A673 (cell line): ENCODE measurements at regions not wholly inside any gene's neighbourhood (a gene's known extent, or its start where the extent isn't known, plus 50 kb on each side); places are given as distances from the start of the nearest gene placed in this dataset.

Experiments used
- BruUV-seq: library from RNA; stranded (reverse); fragments of 400-500 nt; replicated peaks from 2 replicates; lab custom pipeline; 2021; lab: Mats Ljungman, UMichigan
- CTCF ChIA-PET: fragments of 300-600 bp; sonication (Branson Sonifier 250); formaldehyde crosslinking; loops from one replicate; lab custom pipeline; 2022; ENCODE audit warnings: antibody characterized with exemption; lab: Charles Lee
- POLR2A ChIA-PET: fragments of 300-600 bp; sonication (Branson Sonifier 250); formaldehyde crosslinking; loops from one replicate; lab custom pipeline; 2022; ENCODE audit warnings: antibody characterized with exemption; ENCODE audit not compliant: low non-redundant PET; lab: Charles Lee
- DNase-seq: peaks from one replicate; pipeline ENCODE4 v3.0.0-alpha.2; 2015; ENCODE audit warnings: low spot score
- H3K27ac ChIP-seq: fragments of 200-600 bp; sonication (generic); 2 replicates; pipeline ENCODE4 v1.5.1; 2016; ENCODE audit warnings: mixed run types, low read depth, mild to moderate bottlenecking, mixed read lengths, antibody characterized with exemption, low read length; ENCODE audit not compliant: poor library complexity, severe bottlenecking
- H3K27me3 ChIP-seq: fragments of 200-600 bp; sonication (generic); replicated peaks from 2 replicates; pipeline ENCODE4 v1.6.1; 2017; ENCODE audit warnings: mixed run types, low read depth, mild to moderate bottlenecking, mixed read lengths, antibody characterized with exemption, low read length; ENCODE audit not compliant: insufficient read depth, poor library complexity
- H3K36me3 ChIP-seq: fragments of 200-600 bp; sonication (generic); 2 replicates; pipeline ENCODE4 v1.6.1; 2016; ENCODE audit warnings: mixed run types, mild to moderate bottlenecking, mixed read lengths, antibody characterized with exemption, low read length; ENCODE audit not compliant: insufficient read depth, poor library complexity, severe bottlenecking
- H3K4me1 ChIP-seq: fragments of 200-600 bp; sonication (generic); 2 replicates; pipeline ENCODE4 v1.6.1; 2017; ENCODE audit warnings: mixed run types, mild to moderate bottlenecking, mixed read lengths, antibody characterized with exemption, low read length; ENCODE audit not compliant: insufficient read depth, poor library complexity, severe bottlenecking
- H3K4me3 ChIP-seq: fragments of 200-600 bp; sonication (generic); 2 replicates; pipeline ENCODE4 v1.5.1; 2016; ENCODE audit warnings: low read depth, mixed run types, mild to moderate bottlenecking, mixed read lengths, low read length; ENCODE audit not compliant: poor library complexity, severe bottlenecking
- H3K9me3 ChIP-seq: fragments of 200-600 bp; sonication (generic); 2 replicates; pipeline ENCODE4 v1.6.1; 2016; ENCODE audit warnings: mixed run types, low read depth, mild to moderate bottlenecking, mixed read lengths, antibody characterized with exemption, low read length; ENCODE audit not compliant: poor library complexity, severe bottlenecking
- EZH2 ChIP-seq: fragments of 200-600 bp; sonication (generic); IDR thresholded peaks from 2 replicates; pipeline ENCODE4 v1.6.1; 2017; ENCODE audit warnings: borderline replicate concordance, low read depth, mild to moderate bottlenecking, mixed read lengths, antibody characterized with exemption, low read length; ENCODE audit not compliant: poor library complexity, severe bottlenecking
- intact Hi-C: fragments of 100-400 bp; cut with micrococcal nuclease; formaldehyde crosslinking; loops from one replicate; pipeline ENCODE4 v1.10.0; 2022; ENCODE audit not compliant: unreplicated experiment
- TF ChIP-seq, protein P1 (sequence below): fragments of 300-800, 200-600 bp; sonication (generic); conservative IDR thresholded peaks from 2 replicates; pipeline ENCODE4 v1.5.1; 2017; ENCODE audit warnings: low read depth, mild to moderate bottlenecking, antibody characterized with exemption, low read length, moderate library complexity, mixed read lengths

- POLR2A ChIA-PET: no interaction called here
- CTCF ChIA-PET: no interaction called here
Observed at GRCh38 chr17:34493917-34494316, 85.5 kb upstream of the TMEM132E start.

DNA sequence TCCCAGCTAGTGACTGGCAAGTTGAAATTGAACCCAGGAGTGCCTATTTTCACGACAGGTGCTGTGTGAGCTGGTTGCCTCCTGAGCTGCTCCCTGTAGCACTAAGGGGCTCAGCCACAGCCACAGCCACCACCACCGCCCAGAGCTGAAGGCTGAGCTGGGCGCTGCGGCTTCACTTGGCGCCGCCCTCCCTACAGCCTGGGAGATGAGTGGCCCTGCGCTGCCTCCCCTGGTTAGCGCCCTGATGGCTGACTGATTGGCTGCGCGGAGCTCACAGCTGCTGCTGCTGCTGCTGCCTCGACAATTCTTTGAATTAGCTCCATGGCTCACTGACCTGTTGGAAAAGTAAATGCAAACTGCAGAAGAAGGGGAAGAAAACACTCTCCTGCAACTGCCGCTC, 91.8 kb upstream of the TMEM132E start:
- intact Hi-C loops: no loop called here
- ChIA-PET POLR2A (no interaction called here), CTCF (no interaction called here)
- Histone ChIP-seq H3K27me3 (peaks cover 6% of the 10 kb centered on the region), H3K36me3 (no peaks in the 10 kb centered on the region), H3K9me3 (no peaks in the 10 kb centered on the region), H3K4me1 (no peaks in the 10 kb centered on the region), H3K4me3 (no peak overlapping the region), H3K27ac (no peak overlapping the region)
- no peak for DNase-seq
- BruUV-seq: no TSS peak
- TF ChIP-seq EZH2: no peak
- TF ChIP-seq, protein P1, sequence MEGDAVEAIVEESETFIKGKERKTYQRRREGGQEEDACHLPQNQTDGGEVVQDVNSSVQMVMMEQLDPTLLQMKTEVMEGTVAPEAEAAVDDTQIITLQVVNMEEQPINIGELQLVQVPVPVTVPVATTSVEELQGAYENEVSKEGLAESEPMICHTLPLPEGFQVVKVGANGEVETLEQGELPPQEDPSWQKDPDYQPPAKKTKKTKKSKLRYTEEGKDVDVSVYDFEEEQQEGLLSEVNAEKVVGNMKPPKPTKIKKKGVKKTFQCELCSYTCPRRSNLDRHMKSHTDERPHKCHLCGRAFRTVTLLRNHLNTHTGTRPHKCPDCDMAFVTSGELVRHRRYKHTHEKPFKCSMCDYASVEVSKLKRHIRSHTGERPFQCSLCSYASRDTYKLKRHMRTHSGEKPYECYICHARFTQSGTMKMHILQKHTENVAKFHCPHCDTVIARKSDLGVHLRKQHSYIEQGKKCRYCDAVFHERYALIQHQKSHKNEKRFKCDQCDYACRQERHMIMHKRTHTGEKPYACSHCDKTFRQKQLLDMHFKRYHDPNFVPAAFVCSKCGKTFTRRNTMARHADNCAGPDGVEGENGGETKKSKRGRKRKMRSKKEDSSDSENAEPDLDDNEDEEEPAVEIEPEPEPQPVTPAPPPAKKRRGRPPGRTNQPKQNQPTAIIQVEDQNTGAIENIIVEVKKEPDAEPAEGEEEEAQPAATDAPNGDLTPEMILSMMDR: no peak

More at GRCh38 chr17:34493917-34494316, 85.5 kb upstream of the TMEM132E start:
- BruUV-seq: no TSS peak
- no peak for TF ChIP-seq EZH2
- TF ChIP-seq, protein P1: no peak
- intact Hi-C loops: no loop called here
- no peak overlapping the region for H3K4me3 ChIP-seq
- H3K27me3 ChIP-seq: no peaks in the 10 kb centered on the region
- H3K4me1 ChIP-seq: no peaks in the 10 kb centered on the region
- H3K36me3 ChIP-seq: no peaks in the 10 kb centered on the region
- H3K9me3 ChIP-seq: no peaks in the 10 kb centered on the region
- no peak for DNase-seq
- no peak overlapping the region for H3K27ac ChIP-seq

DNA sequence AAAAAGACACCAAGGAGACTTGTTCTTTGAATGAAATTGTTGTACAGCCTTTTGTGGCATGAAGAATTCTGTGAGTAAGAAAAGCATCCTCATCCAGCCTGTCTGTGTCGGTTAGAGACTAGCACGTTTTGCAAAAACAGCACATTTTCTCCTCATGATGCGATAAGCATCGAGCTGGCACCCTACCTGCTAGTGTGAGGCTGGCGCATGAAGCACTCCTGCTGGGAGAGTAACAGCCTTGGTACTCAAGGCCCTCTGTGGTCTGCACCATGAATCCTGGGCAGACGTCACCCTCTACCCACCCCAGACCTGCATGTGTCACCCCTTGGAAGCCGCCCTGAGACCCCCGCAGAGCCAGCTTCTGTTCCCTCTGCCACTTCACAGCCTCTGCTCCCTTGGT, 92.6 kb upstream of the TMEM132E start:
- H3K4me3 ChIP-seq: no peak overlapping the region
- intact Hi-C loops: no loop called here
- no TSS peak for BruUV-seq
- H3K27ac ChIP-seq: no peak overlapping the region
- CTCF ChIA-PET: no interaction called here
- H3K4me1 ChIP-seq: no peaks in the 10 kb centered on the region
- no peak for TF ChIP-seq EZH2
- TF ChIP-seq, protein P1: no peak
- peaks cover 6% of the 10 kb centered on the region for H3K27me3 ChIP-seq
- no peaks in the 10 kb centered on the region for H3K36me3 ChIP-seq
- no peak for DNase-seq
- no peaks in the 10 kb centered on the region for H3K9me3 ChIP-seq
- POLR2A ChIA-PET: no interaction called here
